ENCODE measurements at regions not wholly inside any gene's neighbourhood (a gene's known extent, or its start where the extent isn't known, plus 50 kb on each side); places are given as distances from the start of the nearest gene placed in this dataset.
A peak's percentile ranks its signal among the peaks of the same experiment; 100 is the strongest.

DNA sequence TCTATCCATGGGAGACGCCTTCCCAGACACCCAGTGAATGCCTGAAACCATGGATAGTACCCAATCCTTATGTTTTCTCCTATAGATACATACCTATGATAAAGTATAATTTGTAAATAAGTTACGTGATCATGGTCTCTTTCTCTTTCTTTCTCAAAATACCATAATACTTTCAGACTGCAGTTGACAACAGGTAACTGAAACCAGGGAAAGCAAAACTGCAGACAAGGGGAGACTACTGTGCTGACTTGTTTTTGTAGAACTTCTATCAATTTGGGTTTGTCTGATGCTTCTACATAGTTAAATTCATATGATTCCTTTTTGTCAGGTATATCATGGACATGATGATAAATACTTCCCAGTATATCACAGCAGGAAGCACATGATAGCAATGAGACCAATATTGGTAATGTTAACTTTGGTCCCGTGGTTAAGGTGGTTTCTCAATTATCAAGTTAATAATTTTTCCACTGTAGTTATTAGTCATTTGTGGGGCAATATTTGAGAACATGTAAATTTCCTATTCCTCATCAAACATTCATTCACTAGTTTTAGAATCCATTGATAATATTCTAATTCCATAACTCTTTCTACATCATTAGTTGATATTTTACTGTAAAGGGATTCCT lies 298.0 kb upstream of the TET2 start:
- Histone ChIP-seq H3K4me1 (replicated peaks in 1 of 2) (no peaks in the 10 kb centered on the region), H3K4me3 (no peak overlapping the region), H3K27ac (no peak overlapping the region)
- WGBS, 10 experiments, result 10 to 100% (median 94%) methylated on average over 1 to 3 of the region's 3 CpGs; no CpG with 5 or more reads in 1 of the 10 experiments
- no peak for ATAC-seq (replicated peaks in 6 of 8)
- in situ Hi-C loops (cut with MboI; ENCODE audit: low pct_unique_long_range_greater_than_20kb in 2 of 9, low sequenced_read_pairs in 9 of 9, unreplicated experiment in 9 of 9), result no loop called here

DNA sequence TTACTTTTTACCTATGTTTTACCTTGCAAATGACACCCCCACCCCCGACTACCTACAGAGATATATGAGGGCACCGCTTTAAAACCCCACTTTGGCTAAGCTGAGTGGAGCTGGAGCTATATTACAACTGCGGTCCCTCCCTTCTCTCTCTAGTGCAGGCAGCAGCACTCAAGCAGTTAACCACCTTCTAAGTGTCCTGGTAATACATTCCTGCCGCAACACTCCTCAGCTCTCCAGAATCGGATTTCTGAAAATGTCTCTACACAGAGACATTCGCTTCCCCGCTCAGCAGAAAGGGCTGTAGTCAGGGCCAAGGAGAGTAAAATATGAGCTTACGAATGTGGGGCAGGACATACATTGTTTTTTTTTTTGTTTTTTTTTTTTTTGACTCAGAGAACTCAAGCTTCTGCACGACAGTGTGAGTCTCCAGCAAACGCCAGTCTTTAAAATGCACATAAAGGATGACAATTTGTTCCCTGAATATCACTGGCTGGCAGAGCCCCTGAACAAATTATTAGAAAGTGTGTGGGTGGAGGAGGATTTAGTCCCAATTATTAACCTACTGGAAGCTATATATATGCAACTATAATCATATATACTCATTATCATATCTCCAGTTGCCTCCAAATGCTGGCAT lies 287.0 kb upstream of the TET2 start:
- H3K4me3 ChIP-seq, result no peak overlapping the region
- peak in 6 of 8 experiments; percentile 17 to 60 (median 37) for ATAC-seq (replicated peaks in 6 of 8)
- peaks cover 5 to 8% of the 10 kb centered on the region in 2 donors for H3K4me1 ChIP-seq (replicated peaks in 1 of 2)
- in situ Hi-C loops (cut with MboI; ENCODE audit: low pct_unique_long_range_greater_than_20kb in 2 of 9, low sequenced_read_pairs in 9 of 9, unreplicated experiment in 9 of 9), result loop anchor here in 3 of 9 experiments (25.0 kb wide), 2 partner anchors 797 to 847 kb away; no protein-coding TSS in a partner anchor
- WGBS, 10 experiments, result 0 to 81% (median 40%) methylated on average over 2 to 10 of the region's 10 CpGs; no CpG with 5 or more reads in 1 of the 10 experiments
- H3K27ac ChIP-seq, result no peak overlapping the region

DNA sequence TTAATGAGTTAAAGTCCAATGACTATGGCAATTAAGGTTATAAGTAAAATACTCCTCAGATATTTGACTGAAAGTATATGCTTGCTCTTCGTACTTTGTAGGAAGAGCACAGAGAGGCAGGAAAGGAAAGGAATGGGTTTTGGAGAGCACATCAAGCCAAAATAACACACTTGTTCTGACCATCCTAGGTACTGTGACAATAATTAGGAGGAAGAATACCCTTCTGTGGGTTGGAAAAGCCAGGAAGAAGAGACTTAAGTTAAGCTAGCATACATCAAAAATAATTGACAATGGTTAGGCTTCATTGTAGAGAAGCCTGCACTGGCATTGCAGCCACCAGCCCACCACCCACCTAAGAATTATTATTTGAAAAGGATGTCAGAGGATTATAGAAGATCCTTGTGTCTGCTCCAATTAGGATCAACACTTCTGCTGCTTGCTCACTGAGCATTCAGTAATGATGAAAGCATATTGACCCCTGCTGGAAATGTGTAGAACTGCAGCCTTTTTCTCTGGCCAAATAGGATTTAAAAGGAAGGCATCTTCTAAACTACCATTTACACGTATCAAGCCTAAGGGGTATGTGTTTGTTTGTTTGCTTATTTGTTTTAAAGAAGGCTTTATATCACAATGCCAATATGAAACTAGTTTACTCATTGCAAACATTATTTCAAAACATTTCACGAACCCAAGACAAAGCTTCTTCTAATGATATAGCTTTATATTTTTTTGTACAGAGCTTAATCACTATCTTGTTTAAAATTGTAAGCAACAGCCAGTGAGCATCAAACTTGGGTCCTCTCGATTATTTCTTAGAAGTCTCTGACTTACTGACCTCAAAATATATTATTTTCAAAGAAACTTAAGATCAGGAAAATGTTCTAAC lies 286.2 kb upstream of the TET2 start:
- no peak overlapping the region for H3K4me3 ChIP-seq
- ATAC-seq (replicated peaks in 6 of 8), result peak; percentile 76 to 88 (median 84)
- in situ Hi-C loops (cut with MboI; ENCODE audit: low pct_unique_long_range_greater_than_20kb in 2 of 9, low sequenced_read_pairs in 9 of 9, unreplicated experiment in 9 of 9), result loop anchor here in 3 of 9 experiments (25.0 kb wide), 2 partner anchors 798 to 848 kb away; no protein-coding TSS in a partner anchor
- 4 to 80% (median 17%) methylated on average over 1 to 4 of the region's 4 CpGs; no CpG with 5 or more reads in 1 of the 10 experiments for WGBS, 10 experiments
- H3K27ac ChIP-seq, result no peak overlapping the region
- H3K4me1 ChIP-seq (replicated peaks in 1 of 2), result peaks cover 5 to 8% of the 10 kb centered on the region in 2 donors

DNA sequence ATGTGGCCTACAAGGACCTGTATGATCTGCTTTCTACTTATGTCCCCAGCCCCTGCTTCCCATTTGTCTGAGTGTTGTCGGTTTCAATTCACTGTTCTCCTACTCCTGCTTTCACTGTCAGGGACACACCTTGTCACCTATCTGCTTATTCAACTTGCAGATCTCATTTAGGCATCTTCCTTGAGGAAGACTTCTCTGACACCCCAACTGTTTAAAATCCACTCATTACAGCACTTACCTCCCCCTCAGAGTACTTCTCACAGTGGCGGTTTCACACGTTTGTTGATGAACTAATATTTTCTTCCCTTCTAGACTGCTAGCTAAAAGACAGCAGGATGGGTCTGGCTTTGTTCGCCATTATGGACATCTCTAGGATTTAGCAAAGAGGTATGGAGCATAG lies 279.9 kb upstream of the TET2 start:
- no peak overlapping the region for H3K27ac ChIP-seq
- no peak overlapping the region for H3K4me3 ChIP-seq
- in situ Hi-C loops (cut with MboI; ENCODE audit: low pct_unique_long_range_greater_than_20kb in 2 of 9, low sequenced_read_pairs in 9 of 9, unreplicated experiment in 9 of 9), result loop anchor here in 3 of 9 experiments (25.0 kb wide), 2 partner anchors 805 to 855 kb away; no protein-coding TSS in a partner anchor
- H3K4me1 ChIP-seq (replicated peaks in 1 of 2), result no peaks in the 10 kb centered on the region
- 10 to 100% (median 92%) methylated on average over 1 to 4 of the region's 4 CpGs; no CpG with 5 or more reads in 1 of the 10 experiments for WGBS, 10 experiments
- ATAC-seq (replicated peaks in 6 of 8), result no peak

DNA sequence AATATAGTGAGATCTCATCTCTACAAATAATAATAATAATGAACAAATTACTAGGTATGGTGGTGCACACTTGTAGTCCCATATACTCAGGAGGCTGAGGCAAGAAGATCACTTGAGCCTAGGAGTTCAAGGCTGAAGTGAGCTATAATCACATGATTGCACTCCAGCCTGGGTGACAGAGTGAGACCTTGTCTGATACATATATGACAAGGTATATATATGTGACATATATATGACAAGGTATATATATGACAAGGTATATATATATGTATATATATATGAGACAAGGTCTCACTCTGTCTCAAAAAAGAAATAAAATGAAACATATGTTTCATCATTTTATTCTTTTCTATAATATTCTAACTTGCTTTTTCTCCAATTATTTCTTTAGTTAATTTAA lies 278.1 kb upstream of the TET2 start:
- H3K4me1 ChIP-seq (replicated peaks in 1 of 2), result no peaks in the 10 kb centered on the region
- no peak overlapping the region for H3K4me3 ChIP-seq
- in situ Hi-C loops (cut with MboI; ENCODE audit: low pct_unique_long_range_greater_than_20kb in 2 of 9, low sequenced_read_pairs in 9 of 9, unreplicated experiment in 9 of 9), result loop anchor here in 3 of 9 experiments (25.0 kb wide), 2 partner anchors 806 to 856 kb away; no protein-coding TSS in a partner anchor
- ATAC-seq (replicated peaks in 6 of 8), result no peak
- H3K27ac ChIP-seq, result no peak overlapping the region

DNA sequence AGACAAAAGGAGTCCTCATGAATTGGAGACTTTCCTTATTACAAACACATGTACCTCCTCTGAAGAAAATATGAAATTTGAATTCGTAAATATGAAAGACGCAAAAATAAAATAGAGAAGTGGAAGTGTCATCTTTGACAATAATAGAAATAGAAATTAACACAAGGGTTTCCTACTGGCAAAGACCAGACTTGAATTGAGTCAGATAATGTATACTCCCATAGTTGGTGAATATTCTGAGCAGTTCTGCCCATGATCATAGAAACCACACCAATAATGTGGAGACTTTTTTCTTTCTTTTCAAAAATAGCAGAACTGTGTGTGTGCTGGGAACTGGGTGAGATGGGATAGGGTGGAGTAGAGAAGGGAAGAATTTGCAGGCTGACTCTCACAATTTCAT lies 277.7 kb upstream of the TET2 start:
- Histone ChIP-seq H3K4me1 (replicated peaks in 1 of 2) (no peaks in the 10 kb centered on the region), H3K27ac (no peak overlapping the region), H3K4me3 (no peak overlapping the region)
- 4 to 95% (median 75%) methylated on average over 2 of the region's 2 CpGs; no CpG with 5 or more reads in 2 of the 10 experiments for WGBS, 10 experiments
- in situ Hi-C loops (cut with MboI; ENCODE audit: low pct_unique_long_range_greater_than_20kb in 2 of 9, low sequenced_read_pairs in 9 of 9, unreplicated experiment in 9 of 9), result loop anchor here in 3 of 9 experiments (25.0 kb wide), 2 partner anchors 807 to 857 kb away; no protein-coding TSS in a partner anchor
- ATAC-seq (replicated peaks in 6 of 8), result peak in 3 of 8 experiments; percentile 57 to 99 (median 99)

DNA sequence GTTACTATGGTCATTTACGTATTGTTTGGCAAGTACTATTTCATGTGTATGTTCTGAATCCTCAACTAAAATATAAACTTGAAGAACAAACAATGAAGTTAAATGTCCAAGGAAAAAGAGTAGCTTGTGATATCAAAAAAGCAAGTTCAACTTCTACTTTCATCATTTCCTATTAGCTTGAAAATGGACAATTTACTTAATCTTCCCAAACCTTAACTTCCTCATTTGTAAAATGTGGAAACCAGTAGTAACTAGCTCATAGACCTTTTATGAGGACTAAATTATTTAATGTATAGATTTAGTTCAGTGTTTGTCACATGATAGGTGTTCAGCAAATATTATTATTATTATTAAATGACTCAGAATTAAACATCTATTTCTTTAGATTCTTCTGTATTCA lies 276.8 kb upstream of the TET2 start:
- Histone ChIP-seq H3K4me3 (no peak overlapping the region), H3K27ac (no peak overlapping the region), H3K4me1 (replicated peaks in 1 of 2) (no peaks in the 10 kb centered on the region)
- WGBS, 10 experiments, result 43 to 100% (median 94%) methylated on average over 1 of the region's 1 CpG
- in situ Hi-C loops (cut with MboI; ENCODE audit: low pct_unique_long_range_greater_than_20kb in 2 of 9, low sequenced_read_pairs in 9 of 9, unreplicated experiment in 9 of 9), result loop anchor here in 3 of 9 experiments (25.0 kb wide), 2 partner anchors 808 to 858 kb away; no protein-coding TSS in a partner anchor
- ATAC-seq (replicated peaks in 6 of 8), result no peak

DNA sequence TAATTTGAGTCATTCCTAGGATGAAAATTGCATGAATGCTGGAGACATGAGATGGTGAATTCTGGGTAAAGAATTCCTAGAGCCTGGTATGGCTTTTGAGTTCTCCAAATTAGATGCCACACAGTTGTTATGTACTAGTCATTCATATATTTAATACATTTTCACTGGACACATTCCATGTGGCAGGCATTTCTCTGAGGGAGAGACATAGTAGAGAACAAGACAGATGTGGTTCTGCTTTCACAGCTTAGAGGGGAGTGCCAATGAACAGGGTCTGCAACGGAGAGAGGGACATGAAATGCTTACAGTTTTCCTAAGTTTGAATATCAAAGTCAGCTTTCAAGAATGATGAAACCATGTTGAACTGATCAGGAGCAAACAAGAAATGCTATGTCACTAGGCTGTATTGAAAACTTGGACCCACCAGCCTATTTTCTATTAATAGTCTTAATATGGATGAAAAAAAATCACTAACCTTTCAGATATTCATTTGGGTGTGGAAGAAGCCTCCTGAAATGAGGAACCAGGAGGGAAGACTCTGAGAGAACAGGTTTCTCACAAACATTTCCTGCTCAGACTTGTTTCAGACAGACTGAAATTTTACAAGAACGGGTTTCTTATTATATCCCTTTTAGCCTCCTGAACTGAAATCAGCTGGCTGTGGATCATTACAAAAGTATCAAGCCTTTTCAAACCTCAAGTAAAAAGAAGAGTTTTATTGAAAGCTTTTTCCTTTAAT lies 276.0 kb upstream of the TET2 start:
- no peak overlapping the region for H3K4me3 ChIP-seq
- H3K4me1 ChIP-seq (replicated peaks in 1 of 2), result no peaks in the 10 kb centered on the region
- ATAC-seq (replicated peaks in 6 of 8), result no peak
- 0 to 100% (median 8%) methylated on average over 1 to 2 of the region's 2 CpGs; no CpG with 5 or more reads in 2 of the 10 experiments for WGBS, 10 experiments
- in situ Hi-C loops (cut with MboI; ENCODE audit: low pct_unique_long_range_greater_than_20kb in 2 of 9, low sequenced_read_pairs in 9 of 9, unreplicated experiment in 9 of 9), result loop anchor here in 3 of 9 experiments (25.0 kb wide), 2 partner anchors 808 to 858 kb away; no protein-coding TSS in a partner anchor
- no peak overlapping the region for H3K27ac ChIP-seq

DNA sequence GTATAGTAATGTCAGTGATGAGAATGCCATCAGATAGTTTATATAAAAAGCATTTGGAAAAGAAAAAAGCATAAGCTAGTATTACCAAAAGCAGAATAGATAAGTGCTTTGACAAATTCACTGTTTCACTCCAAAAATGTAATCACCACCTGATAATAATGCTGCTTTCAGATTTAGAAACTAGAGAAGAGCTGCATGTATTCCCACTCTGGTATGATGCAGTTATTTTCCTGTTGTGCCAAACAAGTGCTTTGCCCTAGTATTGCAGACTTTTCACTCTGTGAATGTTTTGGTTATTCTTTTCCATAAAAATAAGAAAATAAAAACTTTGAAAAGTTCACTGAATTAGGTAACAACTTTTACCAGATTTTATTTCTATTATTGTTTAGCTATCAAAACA lies 267.7 kb upstream of the TET2 start:
- in situ Hi-C loops (cut with MboI; ENCODE audit: low pct_unique_long_range_greater_than_20kb in 2 of 9, low sequenced_read_pairs in 9 of 9, unreplicated experiment in 9 of 9), result no loop called here
- ATAC-seq (replicated peaks in 6 of 8), result no peak
- no peaks in the 10 kb centered on the region for H3K4me1 ChIP-seq (replicated peaks in 1 of 2)
- no peak overlapping the region for H3K27ac ChIP-seq
- no peak overlapping the region for H3K4me3 ChIP-seq

DNA sequence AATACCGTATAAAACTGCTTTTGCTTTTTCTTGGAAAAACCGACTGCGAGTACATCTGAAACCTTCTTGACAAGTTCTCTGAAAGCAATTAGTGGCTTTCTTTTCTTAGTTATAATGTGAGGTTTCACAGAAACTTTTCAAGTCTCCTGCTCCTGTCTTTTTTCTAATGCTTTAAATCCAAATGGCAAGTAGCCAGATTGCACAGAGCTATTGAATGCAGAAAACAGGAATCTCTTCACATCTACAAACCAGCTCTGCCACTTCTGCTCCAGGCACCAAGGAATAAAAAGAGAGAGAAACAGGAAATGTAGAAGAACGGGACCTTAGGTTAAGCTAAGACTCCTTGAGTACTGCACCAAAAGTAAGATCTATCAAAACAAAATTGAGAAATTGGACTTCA lies 267.3 kb upstream of the TET2 start:
- H3K27ac ChIP-seq, result no peak overlapping the region
- no peaks in the 10 kb centered on the region for H3K4me1 ChIP-seq (replicated peaks in 1 of 2)
- ATAC-seq (replicated peaks in 6 of 8), result no peak
- in situ Hi-C loops (cut with MboI; ENCODE audit: low pct_unique_long_range_greater_than_20kb in 2 of 9, low sequenced_read_pairs in 9 of 9, unreplicated experiment in 9 of 9), result no loop called here
- no peak overlapping the region for H3K4me3 ChIP-seq
- whole genome bisulfite sequencing, 10 experiments, result 0 to 86% (median 70%) methylated on average over 1 to 4 of the region's 4 CpGs

DNA sequence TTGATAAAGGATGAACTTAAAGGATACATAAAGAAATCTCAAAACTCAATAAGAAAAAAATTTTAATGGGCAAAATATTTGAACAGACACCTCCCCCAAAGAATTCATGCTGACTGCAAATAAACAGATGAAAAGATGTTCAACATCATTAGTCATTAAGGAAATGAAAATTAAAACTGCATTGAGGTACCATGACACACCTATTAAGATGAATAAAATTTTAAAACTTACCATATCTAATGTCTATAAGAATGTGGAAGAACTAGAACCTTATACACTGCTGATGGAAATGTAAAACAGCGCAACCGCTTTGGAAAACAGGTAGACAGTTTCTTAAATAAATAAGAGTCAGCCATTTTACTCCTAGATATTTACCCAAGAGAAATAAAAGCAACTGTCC lies 266.8 kb upstream of the TET2 start:
- Histone ChIP-seq H3K27ac (no peak overlapping the region), H3K4me1 (replicated peaks in 1 of 2) (no peaks in the 10 kb centered on the region), H3K4me3 (no peak overlapping the region)
- 0 to 100% (median 100%) methylated on average over 1 to 2 of the region's 2 CpGs for WGBS, 10 experiments
- ATAC-seq (replicated peaks in 6 of 8), result no peak
- in situ Hi-C loops (cut with MboI; ENCODE audit: low pct_unique_long_range_greater_than_20kb in 2 of 9, low sequenced_read_pairs in 9 of 9, unreplicated experiment in 9 of 9), result no loop called here

DNA sequence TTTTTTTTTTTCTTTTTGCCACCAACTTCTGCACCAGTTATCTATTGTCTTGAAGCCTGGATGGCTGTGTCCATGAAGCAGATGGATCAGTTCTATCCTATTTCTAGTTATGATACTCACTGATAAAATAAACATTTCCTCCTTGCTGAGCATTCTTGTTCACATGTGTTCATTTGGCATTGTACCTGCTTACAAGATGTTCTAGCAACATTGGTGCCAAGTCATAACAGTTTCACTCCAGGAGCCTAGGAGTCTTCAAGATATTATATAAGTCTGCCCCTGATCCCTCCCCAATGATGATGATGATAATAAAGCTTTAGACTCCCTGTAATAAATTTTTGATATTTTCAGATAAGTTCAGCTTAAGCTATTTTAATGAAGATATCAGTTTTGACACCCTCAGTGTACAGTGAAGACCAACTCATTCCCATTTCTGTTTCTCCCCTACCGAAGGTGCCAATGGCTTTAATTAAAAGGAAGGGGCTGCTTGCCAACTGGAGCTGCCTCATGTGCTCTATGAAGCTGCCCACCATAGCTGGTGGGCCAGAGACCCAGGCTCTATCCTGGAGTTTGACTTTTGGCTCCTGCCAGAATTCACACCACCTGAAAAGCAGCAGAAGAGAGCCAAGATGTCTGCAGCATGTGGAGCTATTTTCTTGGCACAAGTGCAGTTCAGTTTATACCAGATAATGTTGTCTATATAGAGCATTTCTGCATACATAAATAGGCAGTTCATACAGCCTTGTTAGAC lies 265.4 kb upstream of the TET2 start:
- H3K4me1 ChIP-seq (replicated peaks in 1 of 2), result no peaks in the 10 kb centered on the region
- H3K4me3 ChIP-seq, result no peak overlapping the region
- in situ Hi-C loops (cut with MboI; ENCODE audit: low pct_unique_long_range_greater_than_20kb in 2 of 9, low sequenced_read_pairs in 9 of 9, unreplicated experiment in 9 of 9), result no loop called here
- no peak for ATAC-seq (replicated peaks in 6 of 8)
- WGBS, 10 experiments, result 0 to 100% (median 14%) methylated on average over 1 of the region's 1 CpG; no CpG with 5 or more reads in 3 of the 10 experiments
- no peak overlapping the region for H3K27ac ChIP-seq
